Endometrium (tissue), 2 donors: ENCODE measurements at regions not wholly inside any gene's neighbourhood (a gene's known extent, or its start where the extent isn't known, plus 50 kb on each side); places are given as distances from the start of the nearest gene placed in this dataset.

Experiments used
- FAIRE-seq: peaks from 2 replicates; lab custom pipeline; 2012; peaks lifted over from hg19 to GRCh38; lab: Jason Lieb, UNC
- donor health status: control.
- donor health status: control.

GRCh38 chr1:177789956-177790355 lies 179.9 kb downstream of the SEC16B start:
- FAIRE-seq = no peak

GRCh38 chr1:177786176-177786745 lies 183.6 kb downstream of the SEC16B start:
- FAIRE-seq = no peak

GRCh38 chr1:177784936-177785335 lies 184.9 kb downstream of the SEC16B start:
- FAIRE-seq = no peak

- no peak for FAIRE-seq
These were observed 185.4 kb downstream of the SEC16B start for GRCh38 chr1:177784409-177784808.

- no peak for FAIRE-seq
These were observed 186.8 kb downstream of the SEC16B start for GRCh38 chr1:177783051-177783450.

- peak; percentile 70 for FAIRE-seq
These were observed 189.7 kb downstream of the SEC16B start for GRCh38 chr1:177780096-177780700.

- FAIRE-seq = no peak
These were observed 190.5 kb downstream of the SEC16B start for GRCh38 chr1:177779166-177779965.

- FAIRE-seq = no peak
These were observed 193.9 kb downstream of the SEC16B start for GRCh38 chr1:177775924-177776323.

GRCh38 chr1:177772386-177772960 lies 197.4 kb downstream of the SEC16B start:
- no peak for FAIRE-seq

GRCh38 chr1:177771688-177772087 lies 198.2 kb downstream of the SEC16B start:
- FAIRE-seq = no peak

GRCh38 chr1:177770096-177770495 lies 199.8 kb downstream of the SEC16B start:
- FAIRE-seq = no peak

GRCh38 chr1:177755851-177756560 lies 213.9 kb downstream of the SEC16B start:
- no peak for FAIRE-seq

- no peak for FAIRE-seq
These were observed 215.3 kb downstream of the SEC16B start for GRCh38 chr1:177754603-177755002.

- no peak for FAIRE-seq
These were observed 216.2 kb downstream of the SEC16B start for GRCh38 chr1:177753655-177754054.

- no peak for FAIRE-seq
These were observed 221.6 kb downstream of the SEC16B start for GRCh38 chr1:177748080-177748801.

- FAIRE-seq = no peak
These were observed 223.7 kb downstream of the SEC16B start for GRCh38 chr1:177746155-177746554.

- FAIRE-seq = no peak
These were observed 225.0 kb downstream of the SEC16B start for GRCh38 chr1:177744906-177745305.

GRCh38 chr1:177741476-177741875 lies 228.4 kb downstream of the SEC16B start:
- no peak for FAIRE-seq

- FAIRE-seq = no peak
These were observed 230.1 kb downstream of the SEC16B start for GRCh38 chr1:177739780-177740179.

- no peak for FAIRE-seq
These were observed 232.4 kb downstream of the SEC16B start for GRCh38 chr1:177737456-177737855.

- no peak for FAIRE-seq
These were observed 237.7 kb downstream of the SEC16B start for GRCh38 chr1:177732178-177732577.

- no peak for FAIRE-seq
These were observed 240.2 kb downstream of the SEC16B start for GRCh38 chr1:177729646-177730045.
